Stimulated activated naive CD8-positive, alpha-beta T cell treated with anti-CD3 and anti-CD28 coated beads, Interleukin-15, Interleukin-2, amounts not matched to agents 100 ng/mL and 50 ng/mL, for 24 hours (primary cell): ENCODE measurements at regions not wholly inside any gene's neighbourhood (a gene's known extent, or its start where the extent isn't known, plus 50 kb on each side); places are given as distances from the start of the nearest gene placed in this dataset.
"Not testable (repeated sequence)": the region's sequence is repeated elsewhere in the genome, so short reads cannot be mapped to it uniquely, and the experiment has no call there.

Experiments used
- H3K27ac Mint-ChIP-seq: one replicate; pipeline ENCODE4 v1.8.0; 2021; ENCODE audit warnings: mild to moderate bottlenecking, mixed read lengths
- H3K27me3 Mint-ChIP-seq: one replicate; pipeline ENCODE4 v1.8.0; 2021; ENCODE audit warnings: mixed read lengths
- H3K36me3 Mint-ChIP-seq: one replicate; pipeline ENCODE4 v1.8.0; 2021; ENCODE audit warnings: low read depth, mixed read lengths
- H3K4me1 Mint-ChIP-seq: one replicate; pipeline ENCODE4 v1.8.0; 2021; ENCODE audit warnings: low read depth, mixed read lengths
- H3K4me3 Mint-ChIP-seq: one replicate; pipeline ENCODE4 v1.8.0; 2021; ENCODE audit warnings: mild to moderate bottlenecking, mixed read lengths
- H3K9me3 Mint-ChIP-seq: one replicate; pipeline ENCODE4 v1.8.0; 2021; ENCODE audit warnings: mixed read lengths

DNA sequence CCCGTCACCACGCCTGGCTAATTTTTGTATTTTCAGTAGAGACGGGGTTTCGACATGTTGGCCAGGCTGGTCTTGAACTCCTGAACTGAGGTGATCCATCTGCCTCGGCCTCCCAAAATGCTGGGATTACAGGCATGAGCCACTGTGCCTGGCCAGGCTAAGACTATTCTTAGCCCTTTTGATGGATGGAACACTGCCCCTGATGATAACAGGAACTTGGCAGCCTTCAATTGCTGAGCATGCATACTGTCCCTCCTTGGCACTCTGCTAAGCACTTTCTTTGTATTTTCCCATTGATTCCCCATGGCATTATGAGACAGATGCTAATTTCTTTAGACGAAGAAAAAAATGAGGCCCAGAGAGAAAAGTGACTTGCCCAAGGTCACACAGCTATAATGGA, 457.6 kb downstream of the GOLGA6L6 start:
- not testable (repeated sequence) for H3K4me3 Mint-ChIP-seq, H3K9me3 Mint-ChIP-seq, H3K36me3 Mint-ChIP-seq, H3K27me3 Mint-ChIP-seq, H3K4me1 Mint-ChIP-seq, H3K27ac Mint-ChIP-seq

DNA sequence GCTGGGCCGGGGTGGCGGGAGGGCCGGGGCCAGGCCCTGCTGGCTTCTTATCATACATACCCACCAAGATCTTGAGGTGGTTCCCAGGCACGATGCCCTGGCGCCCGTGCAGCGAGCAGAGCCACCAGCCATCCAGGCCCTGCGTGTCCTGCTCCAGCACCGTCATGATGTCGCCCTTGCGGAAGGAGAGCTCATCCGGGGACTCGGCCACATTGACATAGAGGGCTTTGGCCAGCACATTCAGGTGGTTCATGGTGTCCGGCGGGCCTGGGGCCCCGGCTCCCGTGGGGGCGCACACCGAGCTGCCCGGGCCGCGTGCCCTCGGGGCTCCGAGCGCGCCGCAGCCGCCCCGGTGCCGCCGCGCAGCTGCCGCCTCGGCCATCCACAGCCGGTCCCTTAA, 467.5 kb downstream of the GOLGA6L6 start:
- not testable (repeated sequence) for H3K27me3 Mint-ChIP-seq, H3K9me3 Mint-ChIP-seq, H3K27ac Mint-ChIP-seq, H3K4me1 Mint-ChIP-seq, H3K36me3 Mint-ChIP-seq, H3K4me3 Mint-ChIP-seq

DNA sequence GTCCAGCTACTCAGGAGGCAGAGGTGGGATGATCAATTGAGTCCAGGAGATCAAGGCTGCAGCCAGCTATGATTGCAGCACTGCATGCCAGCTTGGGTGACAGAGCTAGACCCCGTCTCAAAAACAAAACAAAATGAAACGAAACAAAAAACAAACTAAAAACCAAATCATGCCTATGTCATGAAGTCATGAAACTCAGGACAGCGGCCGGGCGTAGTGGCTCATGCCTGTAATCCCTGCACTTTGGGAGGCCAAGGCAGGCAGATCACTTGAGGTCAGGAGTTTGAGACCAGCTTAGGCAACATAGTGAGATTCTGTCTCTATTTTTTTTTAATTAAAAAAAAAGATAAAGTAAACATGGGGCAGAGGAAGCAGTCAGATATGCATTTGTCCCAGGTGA, 472.6 kb downstream of the GOLGA6L6 start:
- H3K4me1 Mint-ChIP-seq, H3K27ac Mint-ChIP-seq, H3K36me3 Mint-ChIP-seq, H3K27me3 Mint-ChIP-seq, H3K4me3 Mint-ChIP-seq, H3K9me3 Mint-ChIP-seq: not testable (repeated sequence)

DNA sequence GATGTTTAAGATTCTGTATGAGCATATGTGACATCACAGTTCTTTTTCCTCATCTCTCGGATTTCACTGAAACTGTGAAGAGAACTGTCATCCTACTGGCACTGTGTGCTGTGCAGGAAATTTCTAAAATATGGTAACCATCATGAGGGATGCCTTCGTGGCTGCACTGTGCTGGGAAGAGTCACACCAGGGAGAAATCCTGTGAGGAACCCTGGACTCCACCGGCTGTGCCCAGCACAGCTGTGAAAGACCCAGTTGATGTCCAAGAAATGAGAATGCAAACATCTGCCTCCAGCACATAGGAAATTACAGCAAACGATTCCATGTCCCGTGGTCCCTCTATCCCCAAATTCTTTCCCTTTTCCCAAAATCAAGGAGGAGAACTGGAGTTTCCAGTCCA, 475.4 kb downstream of the GOLGA6L6 start:
- H3K9me3 Mint-ChIP-seq, H3K27me3 Mint-ChIP-seq, H3K4me3 Mint-ChIP-seq, H3K4me1 Mint-ChIP-seq, H3K36me3 Mint-ChIP-seq, H3K27ac Mint-ChIP-seq: not testable (repeated sequence)

DNA sequence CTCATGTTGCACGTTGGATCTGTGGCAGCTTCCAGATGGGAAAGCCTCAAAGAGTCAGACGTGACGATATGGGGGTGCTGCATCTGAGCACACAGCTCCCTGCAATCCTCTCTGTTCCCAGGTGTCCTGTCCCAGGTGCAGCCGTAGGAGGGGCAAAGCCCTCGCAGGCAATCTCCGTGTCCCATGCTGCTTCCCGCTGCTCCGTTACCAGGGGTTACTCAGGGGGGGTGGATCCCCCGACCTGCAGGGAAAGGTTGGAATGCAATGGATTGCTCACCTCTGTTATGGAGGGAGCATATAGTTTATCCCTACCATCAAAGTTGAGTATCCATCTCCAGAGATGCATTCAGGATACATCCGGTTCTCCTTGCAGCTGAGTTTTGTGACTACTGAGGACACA, 476.1 kb downstream of the GOLGA6L6 start:
- not testable (repeated sequence) for H3K9me3 Mint-ChIP-seq, H3K4me3 Mint-ChIP-seq

DNA sequence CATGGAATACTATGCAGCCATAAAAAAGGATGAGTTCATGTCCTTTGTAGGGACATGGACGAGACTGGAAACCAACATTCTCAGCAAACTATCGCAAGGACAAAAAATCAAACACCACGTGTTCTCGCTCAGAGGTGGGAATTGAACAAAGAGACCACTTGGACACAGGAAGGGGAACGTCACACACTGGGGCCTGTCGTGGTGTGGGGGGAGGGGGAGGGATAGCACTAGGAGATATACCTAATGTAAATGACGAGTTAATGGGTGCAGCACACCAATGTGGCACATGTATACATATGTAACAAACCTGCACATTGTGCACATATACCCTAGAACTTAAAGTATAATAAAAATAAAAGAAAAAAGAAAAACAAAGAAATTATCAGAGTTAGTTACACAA, 478.4 kb downstream of the GOLGA6L6 start:
- H3K4me1 Mint-ChIP-seq, H3K27me3 Mint-ChIP-seq, H3K9me3 Mint-ChIP-seq, H3K36me3 Mint-ChIP-seq, H3K27ac Mint-ChIP-seq, H3K4me3 Mint-ChIP-seq: not testable (repeated sequence)

More for the DNA sequence above, 476.1 kb downstream of the GOLGA6L6 start:
- not testable (repeated sequence) for H3K4me1 Mint-ChIP-seq, H3K36me3 Mint-ChIP-seq, H3K27me3 Mint-ChIP-seq, H3K27ac Mint-ChIP-seq

DNA sequence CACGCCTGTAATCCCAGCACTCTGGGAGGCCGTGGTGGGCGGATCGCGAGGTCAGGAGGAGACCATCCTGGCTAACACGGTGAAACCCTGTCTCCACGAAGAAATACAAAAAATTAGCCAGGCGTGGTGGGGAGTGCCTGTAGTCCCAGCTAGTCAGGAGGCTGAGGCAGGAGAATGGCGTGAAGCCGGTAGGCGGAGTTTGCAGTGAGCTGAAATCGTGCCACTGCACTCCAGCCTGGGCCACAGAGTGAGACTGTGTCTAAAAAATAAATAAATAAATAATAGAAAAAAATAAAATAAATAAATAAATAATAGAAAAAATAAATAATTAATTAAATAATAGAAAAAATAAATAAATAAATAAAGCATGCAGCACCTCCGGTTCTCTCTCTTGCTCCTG, 480.8 kb downstream of the GOLGA6L6 start:
- H3K4me3 Mint-ChIP-seq, H3K4me1 Mint-ChIP-seq, H3K27ac Mint-ChIP-seq, H3K27me3 Mint-ChIP-seq, H3K9me3 Mint-ChIP-seq, H3K36me3 Mint-ChIP-seq: not testable (repeated sequence)

DNA sequence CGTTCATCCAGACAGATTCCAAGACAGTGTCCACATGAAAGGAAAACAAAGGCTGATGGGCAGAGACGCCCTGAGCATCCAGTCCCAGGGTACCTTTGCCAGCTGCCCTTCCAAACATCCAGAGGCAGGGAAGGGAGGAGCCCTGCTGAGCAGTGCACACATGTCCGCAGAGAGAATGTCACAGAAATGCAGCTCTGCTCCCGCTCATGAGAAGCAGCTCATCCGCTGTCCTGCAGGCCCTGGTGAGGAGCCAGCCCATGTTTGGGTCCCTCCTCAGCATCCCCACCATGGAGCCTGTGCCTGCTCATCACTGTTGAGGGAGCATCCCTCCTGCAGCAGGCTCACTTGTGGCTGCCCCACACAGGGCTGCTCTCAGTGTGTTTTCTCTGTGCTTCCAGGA, 484.7 kb downstream of the GOLGA6L6 start:
- H3K4me1 Mint-ChIP-seq, H3K27ac Mint-ChIP-seq, H3K27me3 Mint-ChIP-seq, H3K9me3 Mint-ChIP-seq, H3K4me3 Mint-ChIP-seq, H3K36me3 Mint-ChIP-seq: not testable (repeated sequence)

DNA sequence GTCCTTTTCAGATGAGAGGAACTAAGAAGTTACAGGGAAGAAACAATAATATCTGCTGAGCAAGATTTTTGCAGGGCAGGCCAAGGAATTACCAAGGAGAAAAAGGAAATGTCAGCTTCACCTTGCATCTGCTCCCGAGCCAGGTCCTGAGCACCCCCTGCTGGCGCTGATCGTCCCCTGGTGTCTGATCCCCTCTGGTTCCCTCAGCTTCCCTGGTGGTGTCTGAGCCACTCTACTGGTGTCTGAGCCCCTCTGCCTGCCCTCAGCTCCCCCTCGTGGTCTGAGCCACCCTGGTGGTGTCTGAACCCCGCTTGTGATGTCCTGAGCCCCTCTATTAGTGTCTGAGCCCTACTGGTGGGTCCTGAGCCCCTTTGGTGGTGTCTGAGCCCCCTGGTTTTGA, 485.7 kb downstream of the GOLGA6L6 start:
- not testable (repeated sequence) for H3K27me3 Mint-ChIP-seq, H3K4me3 Mint-ChIP-seq, H3K9me3 Mint-ChIP-seq, H3K27ac Mint-ChIP-seq, H3K4me1 Mint-ChIP-seq, H3K36me3 Mint-ChIP-seq

DNA sequence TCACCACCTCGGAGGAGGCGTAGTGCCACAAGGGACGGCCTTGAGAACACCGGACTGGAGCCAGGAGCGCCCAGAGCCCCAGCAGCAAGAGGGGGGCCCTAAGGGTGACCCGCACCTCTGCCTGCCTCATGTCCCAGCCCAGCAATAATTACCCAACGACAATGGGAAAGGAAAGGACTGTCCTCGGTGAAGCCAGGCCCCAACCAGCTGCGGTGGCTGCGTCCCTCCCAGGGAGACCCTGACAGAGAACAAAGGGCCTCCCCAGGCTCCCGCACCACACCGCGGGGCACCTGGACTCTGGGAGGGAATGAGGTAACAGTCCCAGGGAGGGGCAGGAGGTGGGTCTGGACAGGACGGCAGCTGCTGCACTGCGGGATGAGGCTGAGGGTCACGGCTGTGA, 493.4 kb downstream of the GOLGA6L6 start:
- H3K4me3 Mint-ChIP-seq, H3K4me1 Mint-ChIP-seq, H3K27ac Mint-ChIP-seq, H3K27me3 Mint-ChIP-seq, H3K36me3 Mint-ChIP-seq, H3K9me3 Mint-ChIP-seq: not testable (repeated sequence)

DNA sequence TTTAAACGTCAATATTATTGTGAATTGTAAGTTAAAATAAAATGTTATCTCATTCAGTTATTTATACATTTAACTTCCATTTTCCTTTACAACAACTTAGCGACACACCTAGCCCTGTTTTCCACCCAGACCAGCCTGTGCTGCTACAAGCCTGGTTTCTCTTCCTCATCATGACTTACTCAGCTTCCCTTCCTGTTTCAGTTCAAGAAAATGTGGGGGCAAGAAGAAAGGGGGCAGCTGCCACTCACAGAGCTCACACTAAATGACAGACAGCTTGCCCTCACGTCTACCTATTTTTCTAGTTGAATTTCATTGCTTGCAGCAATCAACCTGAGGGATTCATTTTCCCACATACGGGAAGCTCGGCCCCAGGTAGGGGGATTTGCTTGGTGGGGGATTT, 496.4 kb downstream of the GOLGA6L6 start:
- H3K4me3 Mint-ChIP-seq, H3K9me3 Mint-ChIP-seq, H3K36me3 Mint-ChIP-seq, H3K27me3 Mint-ChIP-seq, H3K27ac Mint-ChIP-seq, H3K4me1 Mint-ChIP-seq: not testable (repeated sequence)

DNA sequence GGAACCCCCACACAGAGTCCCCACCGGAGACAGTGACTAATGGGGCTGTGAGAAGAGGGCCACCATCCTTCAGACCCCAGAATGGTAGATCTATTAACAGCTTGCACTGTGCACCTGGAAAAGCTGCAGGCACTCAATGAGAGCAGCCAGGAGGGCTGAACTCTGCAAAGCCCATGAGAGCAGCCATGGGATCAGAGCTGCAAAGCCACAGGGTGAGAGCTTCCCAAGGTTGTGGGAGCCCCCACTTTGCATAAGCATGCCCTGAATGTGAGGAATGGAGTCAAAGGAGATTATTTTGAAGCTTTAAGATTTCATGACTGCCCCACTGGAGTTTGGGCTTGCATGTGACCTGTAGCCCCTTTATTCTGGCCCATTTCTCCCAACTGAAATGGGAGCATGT, 500.9 kb downstream of the GOLGA6L6 start:
- H3K27me3 Mint-ChIP-seq, H3K4me1 Mint-ChIP-seq, H3K36me3 Mint-ChIP-seq, H3K4me3 Mint-ChIP-seq, H3K9me3 Mint-ChIP-seq, H3K27ac Mint-ChIP-seq: not testable (repeated sequence)

DNA sequence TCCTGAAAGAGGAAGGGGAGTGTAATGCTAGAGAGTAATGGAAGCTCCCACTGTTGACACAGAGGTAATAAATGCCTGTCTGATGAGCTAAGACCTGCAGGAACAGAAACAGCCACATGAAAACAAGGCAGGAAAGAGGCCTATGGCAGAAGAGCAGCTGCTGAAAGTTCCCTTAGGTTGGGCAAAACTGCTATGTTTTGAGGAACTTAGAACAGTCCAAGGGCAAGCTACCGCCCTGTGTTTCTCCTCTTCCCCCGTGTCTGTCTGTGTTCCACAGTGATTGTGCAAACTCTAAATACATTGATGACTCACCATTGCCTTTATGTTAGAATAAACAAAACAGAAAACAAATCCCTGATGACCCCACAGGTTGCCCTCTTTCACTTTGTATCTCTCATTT, 516.6 kb downstream of the GOLGA6L6 start:
- H3K9me3 Mint-ChIP-seq, H3K27ac Mint-ChIP-seq, H3K36me3 Mint-ChIP-seq, H3K27me3 Mint-ChIP-seq, H3K4me1 Mint-ChIP-seq, H3K4me3 Mint-ChIP-seq: not testable (repeated sequence)

DNA sequence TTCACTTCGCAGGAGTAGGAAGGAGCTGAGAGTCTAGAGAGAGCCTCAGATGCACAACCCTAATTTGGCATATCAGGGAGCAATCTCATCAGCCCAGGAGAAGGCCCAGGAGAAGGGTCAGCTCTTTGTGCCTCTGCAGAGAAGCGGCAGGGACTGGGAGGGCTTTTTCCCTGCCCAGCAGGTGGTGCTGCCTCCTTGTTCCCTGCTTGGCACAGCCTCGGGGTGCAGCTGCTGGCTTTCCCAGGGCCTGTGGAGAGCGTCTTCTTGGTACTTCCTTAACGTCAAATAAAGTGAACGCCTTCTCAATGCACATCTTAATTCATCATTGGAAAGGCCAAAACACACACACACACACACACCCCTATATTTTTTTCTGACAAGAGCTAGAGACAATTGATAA, 519.3 kb downstream of the GOLGA6L6 start:
- not testable (repeated sequence) for H3K27me3 Mint-ChIP-seq, H3K9me3 Mint-ChIP-seq, H3K27ac Mint-ChIP-seq, H3K4me3 Mint-ChIP-seq, H3K36me3 Mint-ChIP-seq, H3K4me1 Mint-ChIP-seq

DNA sequence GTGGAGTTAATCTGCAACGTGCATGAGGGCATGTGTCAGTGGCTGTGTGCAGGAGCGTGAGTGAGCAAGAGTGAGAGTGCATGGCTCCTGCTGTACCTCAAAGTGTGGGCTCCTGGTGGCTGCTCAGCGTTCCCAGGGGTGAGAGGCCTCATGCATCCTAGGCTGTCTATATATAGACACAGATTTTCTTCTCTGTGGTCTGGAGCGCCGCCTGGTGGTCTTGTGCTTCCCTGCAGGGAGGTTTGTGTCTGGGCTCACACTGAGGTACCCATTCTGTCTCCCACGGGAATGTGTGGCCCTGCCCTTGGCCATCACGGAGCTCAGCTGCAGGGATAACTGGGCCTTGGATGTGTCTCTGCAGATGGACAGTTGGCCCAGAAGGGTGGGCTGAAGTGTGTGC, 520.2 kb downstream of the GOLGA6L6 start:
- H3K4me3 Mint-ChIP-seq, H3K9me3 Mint-ChIP-seq, H3K27me3 Mint-ChIP-seq, H3K27ac Mint-ChIP-seq, H3K4me1 Mint-ChIP-seq, H3K36me3 Mint-ChIP-seq: not testable (repeated sequence)

DNA sequence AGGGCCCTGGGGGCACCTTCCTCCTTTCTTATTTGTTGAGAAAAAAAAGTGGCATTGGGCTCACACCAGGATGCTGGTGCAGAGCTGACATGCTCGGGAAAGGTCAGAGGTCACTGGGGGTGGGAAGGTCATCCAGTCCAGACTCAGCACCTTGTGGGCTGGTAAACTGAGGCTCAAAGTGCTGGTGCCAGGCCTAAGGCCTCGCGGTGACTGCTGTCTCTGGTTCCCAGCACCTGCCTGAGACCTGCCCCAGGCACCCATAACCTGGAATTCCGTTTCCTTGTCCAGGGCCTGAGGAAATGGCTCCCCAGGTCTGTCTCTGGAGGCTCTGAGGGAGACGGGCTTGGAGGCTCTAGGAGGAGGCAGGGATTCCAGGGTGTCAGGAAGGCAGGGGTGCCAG, 521.0 kb downstream of the GOLGA6L6 start:
- not testable (repeated sequence) for H3K9me3 Mint-ChIP-seq, H3K4me3 Mint-ChIP-seq, H3K27ac Mint-ChIP-seq, H3K27me3 Mint-ChIP-seq, H3K4me1 Mint-ChIP-seq, H3K36me3 Mint-ChIP-seq

DNA sequence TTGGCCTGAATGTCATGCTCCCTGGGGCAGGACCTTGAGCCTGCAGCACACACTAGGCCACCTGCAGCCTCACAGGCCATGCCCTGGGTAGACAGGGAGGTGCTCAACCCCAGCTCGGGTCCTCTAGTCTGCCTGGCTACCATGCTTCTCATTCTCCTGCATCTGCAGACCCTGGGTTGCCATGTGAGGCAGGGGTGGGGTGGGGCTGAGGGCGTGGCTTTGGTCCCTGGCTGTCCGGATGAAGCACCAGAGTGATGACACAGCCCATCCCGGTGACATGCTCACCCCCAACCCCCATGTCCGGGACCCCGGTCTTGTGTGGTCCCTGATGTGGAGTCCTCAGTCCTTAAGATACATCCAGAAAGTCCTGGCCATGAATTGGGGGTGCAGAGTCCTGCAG, 521.8 kb downstream of the GOLGA6L6 start:
- not testable (repeated sequence) for H3K9me3 Mint-ChIP-seq

More for the DNA sequence above, 521.8 kb downstream of the GOLGA6L6 start:
- H3K4me3 Mint-ChIP-seq, H3K36me3 Mint-ChIP-seq, H3K27me3 Mint-ChIP-seq, H3K27ac Mint-ChIP-seq, H3K4me1 Mint-ChIP-seq: not testable (repeated sequence)
